Activated CD8-positive, alpha-beta memory T cell treated with anti-CD3 and anti-CD28 coated beads, Interleukin-2, amount 10 ng/mL, durations not matched to agents 7 days and 5 days (primary cell): ENCODE measurements at regions not wholly inside any gene's neighbourhood (a gene's known extent, or its start where the extent isn't known, plus 50 kb on each side); places are given as distances from the start of the nearest gene placed in this dataset.
"Not testable (repeated sequence)": the region's sequence is repeated elsewhere in the genome, so short reads cannot be mapped to it uniquely, and the experiment has no call there.

Experiments
- ATAC-seq: fragments of 150-1000 bp; cut with Tn5 transposase; one replicate; pipeline ENCODE4 v1.10.0; 2021; ENCODE audit warnings: moderate library complexity
- CTCF ChIA-PET: fragments of 350-600 bp; sonication (Branson Sonifier 250); formaldehyde crosslinking; loops from one replicate; lab custom pipeline; 2021; ENCODE audit warnings: antibody characterized with exemption; lab: Charles Lee
- DNase-seq: peaks from one replicate; pipeline ENCODE4 v3.0.0-alpha.2; 2020
- H3K27ac Mint-ChIP-seq: one replicate; pipeline ENCODE4 v1.8.0; 2021; ENCODE audit warnings: mild to moderate bottlenecking, mixed read lengths
- H3K27me3 Mint-ChIP-seq: one replicate; pipeline ENCODE4 v1.8.0; 2021; ENCODE audit warnings: mixed read lengths
- H3K36me3 Mint-ChIP-seq: one replicate; pipeline ENCODE4 v1.8.0; 2021; ENCODE audit warnings: mild to moderate bottlenecking, mixed read lengths
- H3K4me1 Mint-ChIP-seq: one replicate; pipeline ENCODE4 v1.8.0; 2021; ENCODE audit warnings: mixed read lengths
- H3K4me3 Mint-ChIP-seq: one replicate; pipeline ENCODE4 v1.8.0; 2021; ENCODE audit warnings: mild to moderate bottlenecking, moderate library complexity, mixed read lengths
- H3K9me3 Mint-ChIP-seq: one replicate; pipeline ENCODE4 v1.8.0; 2022; ENCODE audit warnings: low read depth, mixed read lengths

- DNase-seq, result no peak
- CTCF ChIA-PET, result interaction anchor here (1.0 kb wide), 1 partner anchor 70 kb away, joined by 3 read pairs; no protein-coding TSS in a partner anchor
- Mint-ChIP-seq H3K27ac (no peak overlapping the region), H3K9me3 (no peaks in the 10 kb centered on the region), H3K4me1 (peaks cover 32% of the 10 kb centered on the region), H3K4me3 (no peak overlapping the region), H3K36me3 (peaks cover 5% of the 10 kb centered on the region), H3K27me3 (no peaks in the 10 kb centered on the region)
- ATAC-seq, result no peak
Observed at GRCh38 chr15:92847841-92848240, 52.3 kb upstream of the CHD2 start.

GRCh38 chr15:92848464-92848851 lies 51.7 kb upstream of the CHD2 start:
- peaks cover 5% of the 10 kb centered on the region for H3K36me3 Mint-ChIP-seq
- CTCF ChIA-PET, result interaction anchor here (1.0 kb wide), 1 partner anchor 70 kb away, joined by 3 read pairs; no protein-coding TSS in a partner anchor
- peaks cover 33% of the 10 kb centered on the region for H3K4me1 Mint-ChIP-seq
- no peak overlapping the region for H3K27ac Mint-ChIP-seq
- H3K9me3 Mint-ChIP-seq, result no peaks in the 10 kb centered on the region
- ATAC-seq, result no peak
- no peak for DNase-seq
- H3K27me3 Mint-ChIP-seq, result no peaks in the 10 kb centered on the region
- H3K4me3 Mint-ChIP-seq, result no peak overlapping the region

GRCh38 chr15:92848852-92849598 lies 51.1 kb upstream of the CHD2 start:
- CTCF ChIA-PET, result interaction anchor here (0.9 to 1.5 kb wide), 2 partner anchors 30 to 33 kb away, joined by 3 read pairs; no protein-coding TSS in a partner anchor
- DNase-seq (no peak), ATAC-seq (peak; percentile 77)
- H3K27me3 Mint-ChIP-seq, result no peaks in the 10 kb centered on the region
- H3K4me1 Mint-ChIP-seq, result peaks cover 31% of the 10 kb centered on the region
- H3K36me3 Mint-ChIP-seq, result peaks cover 5% of the 10 kb centered on the region
- H3K9me3 Mint-ChIP-seq, result no peaks in the 10 kb centered on the region
- peak overlapping the region; percentile 39 for H3K27ac Mint-ChIP-seq
- H3K4me3 Mint-ChIP-seq, result no peak overlapping the region

- H3K27me3 Mint-ChIP-seq, H3K4me3 Mint-ChIP-seq, H3K36me3 Mint-ChIP-seq, DNase-seq, H3K9me3 Mint-ChIP-seq, ATAC-seq: not testable (repeated sequence)
- CTCF ChIA-PET, result interaction anchor here (0.9 to 1.5 kb wide), 2 partner anchors 29 to 32 kb away, joined by 3 read pairs; no protein-coding TSS in a partner anchor
- H3K4me1 Mint-ChIP-seq, result peaks cover 23% of the 10 kb centered on the region
- H3K27ac Mint-ChIP-seq, result peak overlapping the region; percentile 54
Observed at GRCh38 chr15:92850218-92850617, 49.9 kb upstream of the CHD2 start.
